Astrocyte of the spinal cord (primary cell): ENCODE measurements at regions not wholly inside any gene's neighbourhood (a gene's known extent, or its start where the extent isn't known, plus 50 kb on each side); places are given as distances from the start of the nearest gene placed in this dataset.

Experiments
- DNase-seq: peaks from one replicate; pipeline ENCODE4 v3.0.0; 2011; ENCODE audit warnings: low read depth, low spot score
- H3K4me3 ChIP-seq: 2 replicates; pipeline ENCODE4 v1.5.1; 2011; ENCODE audit warnings: low read depth, mild to moderate bottlenecking, low read length, moderate library complexity
- CTCF ChIP-seq: IDR thresholded peaks from 2 replicates; pipeline ENCODE4 v1.5.1; 2012; ENCODE audit warnings: low read depth, mild to moderate bottlenecking, low read length, inconsistent platforms
- in situ Hi-C: cut with HindIII; loops from 2 replicates; pipeline ENCODE4 v1.10.0; 2017; ENCODE audit warnings: low sequenced_read_pairs

- no peak for TF ChIP-seq CTCF
- no peak overlapping the region for H3K4me3 ChIP-seq
- in situ Hi-C loops: no loop called here
- DNase-seq: no peak
Measured at GRCh38 chr3:84806958-84807357, 151.8 kb upstream of the CADM2 start.

- in situ Hi-C loops: no loop called here
- H3K4me3 ChIP-seq: no peak overlapping the region
- no peak for TF ChIP-seq CTCF
- no peak for DNase-seq
Measured at GRCh38 chr3:84820126-84820525, 138.7 kb upstream of the CADM2 start.

GRCh38 chr3:84820906-84821305, 137.9 kb upstream of the CADM2 start:
- DNase-seq: no peak
- H3K4me3 ChIP-seq: no peak overlapping the region
- in situ Hi-C loops: no loop called here
- no peak for TF ChIP-seq CTCF

GRCh38 chr3:84825817-84826216, 133.0 kb upstream of the CADM2 start:
- in situ Hi-C loops: no loop called here
- H3K4me3 ChIP-seq: no peak overlapping the region
- no peak for DNase-seq
- no peak for TF ChIP-seq CTCF

- no peak overlapping the region for H3K4me3 ChIP-seq
- DNase-seq: no peak
- in situ Hi-C loops: no loop called here
- TF ChIP-seq CTCF: no peak
Measured at GRCh38 chr3:84830476-84830875, 128.3 kb upstream of the CADM2 start.

GRCh38 chr3:84835366-84835765, 123.4 kb upstream of the CADM2 start:
- H3K4me3 ChIP-seq: no peak overlapping the region
- no peak for TF ChIP-seq CTCF
- in situ Hi-C loops: no loop called here
- no peak for DNase-seq

- no peak overlapping the region for H3K4me3 ChIP-seq
- in situ Hi-C loops: no loop called here
- TF ChIP-seq CTCF: no peak
- no peak for DNase-seq
Measured at GRCh38 chr3:84836961-84837360, 121.8 kb upstream of the CADM2 start.
